HEK293T (cell line): ENCODE measurements at regions not wholly inside any gene's neighbourhood (a gene's known extent, or its start where the extent isn't known, plus 50 kb on each side); places are given as distances from the start of the nearest gene placed in this dataset.
"Not testable (repeated sequence)": the region's sequence is repeated elsewhere in the genome, so short reads cannot be mapped to it uniquely, and the experiment has no call there.

Source experiments
- CTCF ChIA-PET: fragments of 350-600 bp; formaldehyde crosslinking; extraction: SDS; loops from one replicate; lab custom pipeline; 2021; ENCODE audit warnings: antibody characterized with exemption, inconsistent platforms; lab: Yijun Ruan, JAX
- POLR2A ChIA-PET: fragments of 350-600 bp; formaldehyde crosslinking; extraction: SDS; loops from one replicate; lab custom pipeline; 2020; ENCODE audit warnings: antibody characterized with exemption, inconsistent platforms; lab: Yijun Ruan, JAX
- DNase-seq: peaks from one replicate; pipeline ENCODE4 v3.0.0; 2012; ENCODE audit warnings: mixed read lengths; ENCODE audit errors: extremely low spot score
- ARNT ChIP-seq: fragments of 450-650 bp; IDR thresholded peaks from 2 replicates; pipeline ENCODE4 v1.6.1; 2017; ENCODE audit warnings: mild to moderate bottlenecking
- BHLHE40 ChIP-seq: fragments of 450-650 bp; IDR thresholded peaks from 2 replicates; pipeline ENCODE4 v1.6.1; 2016; ENCODE audit warnings: mild to moderate bottlenecking, moderate library complexity, borderline replicate concordance
- CTBP1 ChIP-seq: fragments of 450-650 bp; IDR thresholded peaks from 2 replicates; pipeline ENCODE4 v1.6.1; 2016; ENCODE audit warnings: borderline replicate concordance
- ELF4 ChIP-seq: fragments of 450-650 bp; IDR thresholded peaks from 2 replicates; pipeline ENCODE4 v1.6.1; 2017; ENCODE audit warnings: antibody characterized with exemption
- FOXA1 ChIP-seq: fragments of 450-650 bp; IDR thresholded peaks from 2 replicates; pipeline ENCODE4 v1.6.1; 2016; ENCODE audit warnings: mild to moderate bottlenecking
- FOXK2 ChIP-seq: fragments of 450-650 bp; IDR thresholded peaks from 2 replicates; pipeline ENCODE4 v1.6.1; 2016; ENCODE audit warnings: mild to moderate bottlenecking
- FOXM1 ChIP-seq: fragments of 450-650 bp; IDR thresholded peaks from 2 replicates; pipeline ENCODE4 v1.6.1; 2017; ENCODE audit warnings: mild to moderate bottlenecking, borderline replicate concordance
- HDGF ChIP-seq: fragments of 450-650 bp; IDR thresholded peaks from 2 replicates; pipeline ENCODE4 v1.6.1; 2017; ENCODE audit warnings: antibody characterized with exemption, borderline replicate concordance
- L3MBTL2 ChIP-seq: fragments of 450-650 bp; conservative IDR thresholded peaks from 2 replicates; pipeline ENCODE4 v1.6.1; 2016; ENCODE audit warnings: mild to moderate bottlenecking
- LEF1 ChIP-seq: fragments of 450-650 bp; IDR thresholded peaks from 2 replicates; pipeline ENCODE4 v1.6.1; 2017; ENCODE audit warnings: mild to moderate bottlenecking, borderline replicate concordance
- NFRKB ChIP-seq: fragments of 450-650 bp; IDR thresholded peaks from 2 replicates; pipeline ENCODE4 v1.6.1; 2016; ENCODE audit warnings: mild to moderate bottlenecking, moderate library complexity
- PKNOX1 ChIP-seq: fragments of 450-650 bp; IDR thresholded peaks from 2 replicates; pipeline ENCODE4 v1.6.1; 2016
- SP1 ChIP-seq: fragments of 450-650 bp; IDR thresholded peaks from 2 replicates; pipeline ENCODE4 v1.6.1; 2017
- SUZ12 ChIP-seq: fragments of 450-650 bp; IDR thresholded peaks from 2 replicates; pipeline ENCODE4 v1.6.1; 2016; ENCODE audit warnings: mild to moderate bottlenecking
- TARDBP ChIP-seq: fragments of 450-650 bp; IDR thresholded peaks from 2 replicates; pipeline ENCODE4 v1.6.1; 2016
- ZNF384 ChIP-seq: fragments of 450-650 bp; IDR thresholded peaks from 2 replicates; pipeline ENCODE4 v1.6.1; 2016

- POLR2A ChIA-PET, result no interaction called here
- no peak for TF ChIP-seq L3MBTL2
- no peak for TF ChIP-seq HDGF
- TF ChIP-seq FOXM1, result no peak
- TF ChIP-seq TARDBP, result no peak
- TF ChIP-seq SP1, result no peak
- no peak for TF ChIP-seq SUZ12
- no peak for TF ChIP-seq CTBP1
- no peak for TF ChIP-seq LEF1
- no peak for TF ChIP-seq NFRKB
- TF ChIP-seq PKNOX1, result no peak
- TF ChIP-seq ARNT, result no peak
- TF ChIP-seq FOXA1, result no peak
- TF ChIP-seq BHLHE40, result no peak
- no peak for TF ChIP-seq ZNF384
- DNase-seq, result no peak
- CTCF ChIA-PET, result no interaction called here
Observed at GRCh38 chr13:70769817-70770216, 661.6 kb upstream of the KLHL1 start.

- POLR2A ChIA-PET, result no interaction called here
- no peak for TF ChIP-seq HDGF
- no peak for TF ChIP-seq TARDBP
- no peak for TF ChIP-seq L3MBTL2
- TF ChIP-seq ARNT, result no peak
- no peak for TF ChIP-seq FOXK2
- no peak for TF ChIP-seq SP1
- no peak for TF ChIP-seq FOXA1
- TF ChIP-seq PKNOX1, result no peak
- TF ChIP-seq LEF1, result no peak
- no peak for TF ChIP-seq BHLHE40
- TF ChIP-seq ZNF384, result no peak
- TF ChIP-seq SUZ12, result no peak
- TF ChIP-seq FOXM1, result no peak
- no peak for TF ChIP-seq ELF4
- TF ChIP-seq NFRKB, result no peak
- TF ChIP-seq CTBP1, result no peak
- DNase-seq, result no peak
- CTCF ChIA-PET, result no interaction called here
Observed at GRCh38 chr13:70758932-70759331, 650.7 kb upstream of the KLHL1 start.

GRCh38 chr13:70756088-70756487, 647.8 kb upstream of the KLHL1 start:
- TF ChIP-seq ARNT (no peak), LEF1 (no peak)
- DNase-seq, result no peak
- CTCF ChIA-PET, result no interaction called here
- POLR2A ChIA-PET, result interaction anchor here (0.8 kb wide), 1 partner anchor 228 kb away, joined by 4 read pairs; no protein-coding TSS in a partner anchor

- no peak for DNase-seq
- TF ChIP-seq ELF4 (no peak), L3MBTL2 (no peak), BHLHE40 (no peak), ZNF384 (no peak), HDGF (no peak), TARDBP (no peak), CTBP1 (no peak), NFRKB (no peak), FOXM1 (no peak), LEF1 (no peak), FOXK2 (no peak), ARNT (no peak), SP1 (no peak), FOXA1 (no peak), SUZ12 (no peak), PKNOX1 (no peak)
- ChIA-PET POLR2A (interaction anchor here (0.8 kb wide), 1 partner anchor 228 kb away, joined by 4 read pairs; no protein-coding TSS in a partner anchor), CTCF (no interaction called here)
Observed at GRCh38 chr13:70755456-70755855, 647.2 kb upstream of the KLHL1 start.

GRCh38 chr13:70747262-70747661, 639.0 kb upstream of the KLHL1 start:
- CTCF ChIA-PET, result no interaction called here
- no peak for DNase-seq
- POLR2A ChIA-PET, result no interaction called here
- TF ChIP-seq LEF1, result no peak
- TF ChIP-seq PKNOX1, result peak; percentile 76

- CTCF ChIA-PET, result interaction anchor here (0.6 kb wide), 1 partner anchor 24 kb away, joined by 3 read pairs; no protein-coding TSS in a partner anchor
- DNase-seq, POLR2A ChIA-PET: not testable (repeated sequence)
Observed at GRCh38 chr13:70746469-70746868, 638.2 kb upstream of the KLHL1 start.

- ChIA-PET CTCF (no interaction called here), POLR2A (no interaction called here)
- TF ChIP-seq NFRKB (no peak), ARNT (no peak), PKNOX1 (no peak), CTBP1 (no peak), HDGF (no peak), FOXM1 (no peak)
- no peak for DNase-seq
Observed at GRCh38 chr13:70736622-70737317, 628.5 kb upstream of the KLHL1 start.
